Colonic mucosa (tissue), 4 donors: ENCODE measurements at regions not wholly inside any gene's neighbourhood (a gene's known extent, or its start where the extent isn't known, plus 50 kb on each side); places are given as distances from the start of the nearest gene placed in this dataset.

ENCODE experiments used
- DNase-seq: peaks from one replicate; pipeline ENCODE4 v3.0.0-alpha.2; 2020
- H3K27ac ChIP-seq: fragments of 200-600 bp; one replicate; pipeline ENCODE4 v1.8.0; 2021
- H3K27me3 ChIP-seq: fragments of 200-600 bp; one replicate; pipeline ENCODE4 v1.8.0; 2021
- H3K36me3 ChIP-seq: fragments of 200-600 bp; one replicate; pipeline ENCODE4 v1.8.0; 2021
- H3K4me1 ChIP-seq: fragments of 200-600 bp; one replicate; pipeline ENCODE4 v1.8.0; 2021; ENCODE audit warnings: mild to moderate bottlenecking
- H3K4me3 ChIP-seq: fragments of 200-600 bp; one replicate; pipeline ENCODE4 v1.8.0; 2021
- H3K9ac ChIP-seq, 2 donors: one replicate each; pipeline ENCODE4 v1.7.0; 2013; ENCODE audit warnings: control low read depth in 2 of 2, low read depth in 2 of 2, low read length in 2 of 2
- H3K9me3 ChIP-seq: fragments of 200-600 bp; one replicate; pipeline ENCODE4 v1.8.0; 2021
- CTCF ChIP-seq: fragments of 200-600 bp; IDR thresholded peaks from one replicate; pipeline ENCODE4 v1.8.0; 2022; ENCODE audit warnings: antibody characterized with exemption, mild to moderate bottlenecking
- intact Hi-C: fragments of 100-400 bp; cut with DNase I; formaldehyde crosslinking; loops from one replicate; pipeline ENCODE4 v1.14.1; 2022
- donor health status: healthy.
- donor health status: DM: no; HTN: no; CAD: no.
- donor health status: DM: no; HTN: no; CAD: no.

GRCh38 chr7:104963378-104963990 lies 50.5 kb upstream of the KMT2E start:
- Histone ChIP-seq H3K9me3 (no peaks in the 10 kb centered on the region), H3K36me3 (no peaks in the 10 kb centered on the region), H3K4me1 (peaks cover 3% of the 10 kb centered on the region), H3K27ac (peak overlapping the region; percentile 6), H3K9ac (peak overlapping the region in 1 of 2 donors; percentile 36), H3K27me3 (no peaks in the 10 kb centered on the region), H3K4me3 (no peak overlapping the region)
- no peak for DNase-seq
- intact Hi-C loops: no loop called here
- no peak for TF ChIP-seq CTCF

- peak overlapping the region in 1 of 2 donors; percentile 36 for H3K9ac ChIP-seq
- peak overlapping the region; percentile 6 for H3K27ac ChIP-seq
- H3K4me3 ChIP-seq: no peak overlapping the region
- H3K4me1 ChIP-seq: peaks cover 3% of the 10 kb centered on the region
- TF ChIP-seq CTCF: no peak
- DNase-seq: no peak
- H3K36me3 ChIP-seq: no peaks in the 10 kb centered on the region
- intact Hi-C loops: no loop called here
- H3K9me3 ChIP-seq: no peaks in the 10 kb centered on the region
- no peaks in the 10 kb centered on the region for H3K27me3 ChIP-seq
Observed at GRCh38 chr7:104963991-104964385, 50.0 kb upstream of the KMT2E start.
